ENCODE measurements at regions not wholly inside any gene's neighbourhood (a gene's known extent, or its start where the extent isn't known, plus 50 kb on each side); places are given as distances from the start of the nearest gene placed in this dataset.
"Not testable (repeated sequence)": the region's sequence is repeated elsewhere in the genome, so short reads cannot be mapped to it uniquely, and the experiment has no call there.

DNA sequence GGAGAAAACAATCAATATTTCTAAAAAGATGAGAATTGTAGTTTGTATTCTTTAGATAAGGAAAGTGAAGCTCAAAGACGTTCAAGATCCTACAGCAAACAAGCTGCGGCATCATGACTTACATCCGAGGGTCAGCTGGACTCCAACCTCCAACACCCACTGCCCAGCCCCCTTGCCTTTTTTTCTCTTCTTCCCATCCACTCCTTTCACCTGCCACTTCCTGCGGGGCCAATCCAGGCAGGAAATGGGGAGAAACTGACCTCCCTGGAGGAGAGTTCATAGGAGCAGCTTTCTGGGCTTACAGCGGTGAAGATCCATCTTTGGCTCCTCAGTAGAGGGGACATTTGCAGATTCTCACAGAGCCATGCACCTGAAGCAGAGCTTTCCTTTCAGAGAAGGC, 361.5 kb downstream of the PTPRU start:
- TF ChIP-seq POLR2AphosphoS5 (IDR thresholded peaks at IDR 0.05; ENCODE audit: low read depth, low read length) (no peak), TAF1 (IDR thresholded peaks at IDR 0.05; ENCODE audit: borderline replicate concordance, low read depth, low read length) (no peak), POLR2A (IDR thresholded peaks at IDR 0.05; ENCODE audit: low read depth, low read length) (no peak)
- FAIRE-seq (no peak), DNase-seq (ENCODE audit: insufficient read length) (no peak)

DNA sequence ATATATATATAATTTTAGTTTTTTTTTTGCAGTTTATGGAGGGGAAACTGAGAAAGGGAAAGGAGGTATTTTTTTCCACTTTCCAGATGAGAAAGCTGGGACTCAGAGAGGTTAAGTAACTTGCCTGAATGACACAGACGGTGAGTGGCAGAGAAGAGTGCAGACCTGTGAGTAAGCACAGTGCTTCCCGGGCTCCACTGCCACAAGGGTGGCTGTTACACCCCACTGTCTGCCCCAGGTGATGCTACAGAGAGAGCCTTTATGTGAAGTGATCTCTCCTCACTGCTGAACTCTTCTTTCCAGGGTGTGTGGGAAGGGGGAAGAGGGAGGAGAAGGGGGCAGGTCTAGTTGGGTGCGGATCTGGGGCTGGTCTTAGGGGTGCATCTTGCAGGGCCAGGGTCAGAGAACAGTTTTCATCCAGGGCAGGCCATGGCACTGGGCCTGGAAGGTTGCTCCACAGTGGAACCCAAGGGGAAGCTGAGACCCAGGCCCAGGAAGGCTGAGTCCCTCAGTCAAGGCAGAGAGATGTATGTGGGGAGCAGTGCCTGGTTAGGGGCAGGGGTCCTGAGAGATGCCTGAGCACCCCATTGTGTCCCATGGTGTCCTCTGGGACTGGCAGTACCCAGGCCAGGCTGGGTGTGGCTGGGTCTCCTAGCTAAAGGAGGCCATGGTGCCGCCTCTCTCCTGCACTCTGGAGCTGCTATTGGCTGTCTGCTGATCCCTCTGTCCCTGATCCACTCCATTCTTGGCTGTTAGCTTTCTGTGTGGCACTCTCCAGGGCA, 357.5 kb downstream of the PTPRU start:
- FAIRE-seq (no peak), DNase-seq (ENCODE audit: insufficient read length) (no peak)
- TF ChIP-seq POLR2A (IDR thresholded peaks at IDR 0.05; ENCODE audit: low read depth, low read length) (no peak), TAF1 (IDR thresholded peaks at IDR 0.05; ENCODE audit: borderline replicate concordance, low read depth, low read length) (no peak), POLR2AphosphoS5 (IDR thresholded peaks at IDR 0.05; ENCODE audit: low read depth, low read length) (no peak)

DNA sequence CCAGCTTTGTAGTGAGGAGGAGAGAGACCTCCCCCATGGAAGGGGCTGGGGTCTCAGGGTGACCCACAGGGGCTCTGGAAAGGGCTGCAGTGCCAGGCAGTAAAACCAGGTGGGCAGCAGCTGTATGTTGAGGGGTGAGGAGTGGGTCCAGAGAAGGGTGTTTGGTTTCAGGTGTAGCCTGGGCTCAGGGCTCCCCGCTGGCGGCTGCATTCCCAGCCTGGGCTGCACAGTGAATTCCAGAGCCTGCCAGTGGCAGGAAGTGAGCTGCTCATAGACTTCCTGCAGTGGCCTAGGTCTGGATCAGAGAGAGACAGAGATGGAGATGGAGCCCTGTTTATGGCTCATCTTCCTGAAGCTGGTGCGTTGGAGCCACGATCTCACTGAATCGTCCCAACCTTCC, 356.4 kb downstream of the PTPRU start:
- TF ChIP-seq POLR2A (IDR thresholded peaks at IDR 0.05; ENCODE audit: low read depth, low read length) (no peak), TAF1 (IDR thresholded peaks at IDR 0.05; ENCODE audit: borderline replicate concordance, low read depth, low read length) (no peak), POLR2AphosphoS5 (IDR thresholded peaks at IDR 0.05; ENCODE audit: low read depth, low read length) (no peak)
- no peak for DNase-seq (ENCODE audit: insufficient read length)
- FAIRE-seq, result no peak

DNA sequence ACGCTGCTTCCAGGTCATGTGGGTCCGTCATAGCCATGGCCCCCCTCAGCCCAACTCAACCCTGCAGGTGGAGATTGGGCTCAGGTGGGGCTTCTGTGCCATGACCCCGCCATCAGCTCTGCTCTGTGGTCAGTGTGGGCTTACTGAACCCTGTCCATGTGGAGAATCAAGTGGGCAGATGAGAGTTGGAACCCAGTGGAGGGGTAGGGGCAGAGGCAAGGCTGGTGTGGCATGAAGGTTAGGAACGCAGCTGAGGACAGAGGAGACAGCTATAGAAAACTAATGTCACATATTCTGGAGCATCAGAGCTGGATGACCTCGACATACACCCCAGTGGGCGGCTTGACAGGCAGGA, 355.9 kb downstream of the PTPRU start:
- FAIRE-seq (no peak), DNase-seq (ENCODE audit: insufficient read length) (no peak)
- TF ChIP-seq TAF1 (IDR thresholded peaks at IDR 0.05; ENCODE audit: borderline replicate concordance, low read depth, low read length) (no peak), POLR2AphosphoS5 (IDR thresholded peaks at IDR 0.05; ENCODE audit: low read depth, low read length) (no peak), POLR2A (IDR thresholded peaks at IDR 0.05; ENCODE audit: low read depth, low read length) (no peak)

DNA sequence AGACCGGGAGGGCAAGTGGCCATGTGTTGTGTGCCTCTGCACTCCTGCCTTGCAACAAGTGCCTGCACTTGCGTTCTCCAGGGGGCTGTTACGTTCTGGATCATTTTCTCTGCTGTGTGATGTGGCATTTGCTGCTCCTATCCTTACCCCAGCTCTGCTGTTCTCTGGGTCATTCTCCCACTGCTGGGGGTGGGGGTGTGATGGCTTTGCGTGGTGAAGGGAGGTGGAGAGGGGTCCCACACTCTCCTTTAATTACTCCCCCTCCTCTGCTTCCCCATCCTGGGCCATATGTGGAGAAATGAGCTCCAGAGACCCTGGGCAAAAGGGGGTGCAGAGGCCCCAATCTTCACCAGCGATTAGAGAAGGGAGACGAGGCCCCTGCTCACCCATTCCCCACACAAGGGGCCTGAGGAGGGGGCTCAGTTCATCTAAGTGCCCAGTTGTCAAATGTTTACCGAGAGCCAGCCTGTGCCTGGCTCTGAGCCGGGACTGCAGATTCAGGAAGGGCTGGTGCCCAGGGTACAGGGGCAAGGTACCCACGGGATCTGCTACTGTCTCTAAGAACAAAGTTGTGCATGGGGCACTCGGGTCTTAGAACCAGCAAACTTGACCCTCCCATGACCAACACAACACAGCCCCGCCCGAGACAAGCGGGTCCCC, 355.4 kb downstream of the PTPRU start:
- no peak for DNase-seq (ENCODE audit: insufficient read length)
- no peak for FAIRE-seq
- TF ChIP-seq POLR2A (IDR thresholded peaks at IDR 0.05; ENCODE audit: low read depth, low read length) (no peak), POLR2AphosphoS5 (IDR thresholded peaks at IDR 0.05; ENCODE audit: low read depth, low read length) (no peak), TAF1 (IDR thresholded peaks at IDR 0.05; ENCODE audit: borderline replicate concordance, low read depth, low read length) (no peak)

DNA sequence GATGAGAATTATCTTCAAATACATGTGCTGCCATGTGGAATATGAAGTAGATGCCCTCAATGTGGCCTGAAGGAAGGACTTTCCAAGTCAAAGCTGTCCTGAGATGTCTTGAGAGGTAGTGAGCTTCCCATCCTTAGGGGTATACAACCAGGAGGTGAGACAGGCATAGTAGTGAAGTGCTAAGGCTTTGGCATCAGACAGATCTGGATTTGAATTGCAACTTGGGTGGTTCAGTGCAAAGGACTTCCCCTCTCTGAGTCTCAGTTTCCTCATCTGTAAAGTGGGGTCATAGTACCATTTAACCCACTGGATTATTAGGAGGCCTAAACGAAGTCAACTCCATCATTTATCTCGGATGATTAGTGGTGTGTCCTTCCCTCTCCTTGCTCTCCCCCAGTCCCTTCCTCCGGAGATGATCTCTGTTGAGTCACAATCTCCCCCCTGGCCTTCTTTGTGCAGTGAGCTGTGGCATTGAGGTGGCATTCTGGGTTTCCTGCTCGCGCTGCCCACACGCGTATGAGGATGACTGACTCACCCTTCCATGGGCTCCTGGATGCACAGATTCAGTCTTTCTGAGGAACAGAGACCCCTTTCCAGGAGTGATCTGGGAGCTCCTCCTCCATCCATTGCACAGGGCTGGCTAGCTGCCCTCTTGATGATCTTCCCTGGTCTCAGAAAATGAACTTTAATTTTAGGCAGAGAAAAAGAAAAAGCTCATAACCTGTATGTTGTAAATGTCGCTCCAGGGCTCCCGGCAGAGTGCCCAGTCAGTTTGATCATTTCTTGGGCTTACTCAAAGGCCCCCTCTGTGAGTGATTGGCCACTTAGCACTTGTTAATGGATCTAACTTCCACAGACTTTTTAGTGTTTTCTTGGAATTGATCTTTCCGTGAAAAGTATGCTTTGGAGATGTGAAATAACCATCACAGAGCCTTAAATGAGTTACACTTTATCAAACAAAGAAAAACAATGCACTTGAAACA, 354.6 kb downstream of the PTPRU start:
- TF ChIP-seq POLR2AphosphoS5 (IDR thresholded peaks at IDR 0.05; ENCODE audit: low read depth, low read length) (no peak), TAF1 (IDR thresholded peaks at IDR 0.05; ENCODE audit: borderline replicate concordance, low read depth, low read length) (no peak), POLR2A (IDR thresholded peaks at IDR 0.05; ENCODE audit: low read depth, low read length) (no peak)
- no peak for DNase-seq (ENCODE audit: insufficient read length)
- no peak for FAIRE-seq

DNA sequence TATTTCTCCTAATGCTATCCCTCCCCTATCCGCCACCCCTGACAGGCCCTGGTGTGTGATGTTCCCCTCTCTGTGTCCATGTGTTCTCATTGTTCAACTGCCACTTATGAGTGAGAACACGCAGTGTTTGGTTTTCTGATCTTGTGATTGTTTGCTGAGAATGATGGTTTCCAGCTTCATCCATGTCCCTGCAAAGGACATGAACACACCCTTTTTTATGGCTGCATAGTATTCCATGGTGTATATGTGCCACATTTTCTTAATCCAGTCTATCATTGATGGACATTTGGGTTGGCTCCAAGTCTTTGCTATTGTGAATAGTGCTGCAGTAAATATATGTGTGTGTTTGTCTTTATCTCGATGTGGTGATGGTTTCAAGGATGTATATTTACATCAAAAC, 353.4 kb downstream of the PTPRU start:
- FAIRE-seq; DNase-seq (ENCODE audit: insufficient read length): not testable (repeated sequence)

DNA sequence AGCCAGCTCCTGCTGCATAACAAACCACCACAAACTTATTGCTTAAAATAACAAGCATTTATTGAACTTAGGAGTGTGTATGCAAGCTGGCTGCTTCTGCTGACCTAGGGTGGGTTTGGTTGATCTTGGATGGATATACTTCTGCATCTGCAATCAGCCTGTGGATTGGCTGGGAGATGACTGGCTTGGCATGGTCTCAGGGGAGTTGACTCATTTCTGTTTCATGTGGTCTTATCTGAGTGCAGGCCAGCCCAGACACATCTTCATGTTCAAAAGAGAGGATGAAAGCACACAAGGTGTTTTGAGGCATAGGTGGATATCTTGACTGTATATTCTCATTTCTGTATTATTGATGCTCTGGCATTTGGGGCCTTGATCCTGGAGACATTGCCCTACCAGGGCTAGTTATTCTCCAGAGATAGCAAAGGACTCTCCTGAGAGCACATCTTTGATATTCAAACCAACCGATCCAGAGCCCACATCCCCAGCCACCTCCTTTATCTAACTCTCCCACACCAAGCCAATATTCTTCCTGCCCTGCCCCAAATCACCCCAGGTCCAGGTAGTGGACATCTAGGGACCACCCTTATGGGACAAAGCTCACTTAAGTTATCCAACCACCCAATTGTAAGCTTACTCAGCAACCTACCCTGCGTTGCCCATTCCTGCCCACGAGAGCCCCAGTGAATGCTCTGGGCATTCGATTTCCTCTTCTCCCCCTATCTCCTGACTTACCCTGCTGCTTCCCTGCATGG, 350.8 kb downstream of the PTPRU start:
- no peak for FAIRE-seq
- TF ChIP-seq POLR2AphosphoS5 (IDR thresholded peaks at IDR 0.05; ENCODE audit: low read depth, low read length), result no peak
- no peak for TF ChIP-seq TAF1 (IDR thresholded peaks at IDR 0.05; ENCODE audit: borderline replicate concordance, low read depth, low read length)
- no peak for TF ChIP-seq POLR2A (IDR thresholded peaks at IDR 0.05; ENCODE audit: low read depth, low read length)
- DNase-seq (ENCODE audit: insufficient read length), result no peak

DNA sequence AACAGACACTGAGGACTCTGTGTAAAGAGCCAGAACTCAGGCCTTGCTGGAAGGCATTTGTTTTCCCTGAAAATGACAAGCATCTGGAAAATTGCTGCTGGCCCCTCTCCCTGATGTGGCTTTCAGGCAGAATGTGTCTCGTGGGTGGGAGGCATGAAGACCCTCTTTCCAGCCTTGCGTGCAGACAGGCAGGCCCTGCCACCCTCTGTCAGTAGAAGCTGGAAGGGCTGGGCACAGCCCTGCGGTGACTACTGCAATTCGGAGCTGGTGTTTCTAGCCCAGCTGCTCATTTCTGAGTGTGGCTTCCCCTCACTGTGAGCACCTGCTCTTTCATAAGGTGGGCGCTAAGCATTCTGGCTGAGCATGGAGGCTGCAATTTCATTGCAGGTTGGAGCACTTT, 349.9 kb downstream of the PTPRU start:
- FAIRE-seq, result no peak
- DNase-seq (ENCODE audit: insufficient read length), result no peak
- TF ChIP-seq POLR2A (IDR thresholded peaks at IDR 0.05; ENCODE audit: low read depth, low read length) (no peak), TAF1 (IDR thresholded peaks at IDR 0.05; ENCODE audit: borderline replicate concordance, low read depth, low read length) (no peak), POLR2AphosphoS5 (IDR thresholded peaks at IDR 0.05; ENCODE audit: low read depth, low read length) (no peak)

DNA sequence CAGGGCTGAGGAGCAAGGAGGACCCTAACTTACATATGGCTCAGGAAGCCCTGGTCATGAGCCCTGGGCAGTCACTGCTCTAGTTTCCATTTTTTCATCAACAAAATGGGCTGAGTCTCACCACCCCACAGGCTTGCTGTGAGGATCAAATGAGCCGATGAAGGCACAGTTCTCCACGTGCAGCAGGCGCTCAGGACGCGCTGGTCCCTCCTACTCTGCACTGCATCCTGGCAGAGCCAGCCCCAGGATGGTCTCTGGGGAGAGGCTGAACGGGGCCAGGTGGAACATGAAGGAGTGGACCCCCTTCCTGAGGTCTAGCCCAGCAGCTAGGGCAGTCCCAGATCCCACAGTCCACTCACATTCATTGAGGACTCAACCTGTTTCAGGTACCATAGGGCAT, 349.3 kb downstream of the PTPRU start:
- no peak for FAIRE-seq
- DNase-seq (ENCODE audit: insufficient read length), result no peak
- TF ChIP-seq TAF1 (IDR thresholded peaks at IDR 0.05; ENCODE audit: borderline replicate concordance, low read depth, low read length), result no peak
- no peak for TF ChIP-seq POLR2A (IDR thresholded peaks at IDR 0.05; ENCODE audit: low read depth, low read length)
- no peak for TF ChIP-seq POLR2AphosphoS5 (IDR thresholded peaks at IDR 0.05; ENCODE audit: low read depth, low read length)

DNA sequence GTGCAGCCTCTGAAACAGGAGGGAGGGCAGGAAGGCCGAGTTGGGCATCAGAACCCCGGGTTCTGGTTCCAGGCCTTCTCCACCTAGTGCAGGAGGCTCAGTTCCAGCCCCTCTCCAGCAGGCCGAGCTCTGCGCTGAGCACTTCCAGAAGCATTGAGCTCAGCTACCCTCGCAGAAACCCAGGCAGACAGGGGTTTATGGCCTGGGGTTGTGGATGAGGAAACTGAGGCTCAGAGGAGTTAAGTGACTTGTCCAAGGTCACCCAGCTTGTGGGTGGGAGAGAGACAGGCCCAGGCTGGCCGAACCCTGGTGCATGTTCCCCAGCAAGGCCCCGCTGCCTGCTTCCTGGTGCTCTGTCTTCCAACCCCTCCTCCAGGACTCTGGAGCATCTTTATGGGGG, 348.9 kb downstream of the PTPRU start:
- DNase-seq (ENCODE audit: insufficient read length) (no peak), FAIRE-seq (no peak)
- TF ChIP-seq POLR2A (IDR thresholded peaks at IDR 0.05; ENCODE audit: low read depth, low read length) (no peak), TAF1 (IDR thresholded peaks at IDR 0.05; ENCODE audit: borderline replicate concordance, low read depth, low read length) (no peak), POLR2AphosphoS5 (IDR thresholded peaks at IDR 0.05; ENCODE audit: low read depth, low read length) (no peak)
